ENCODE measurements at regions not wholly inside any gene's neighbourhood (a gene's known extent, or its start where the extent isn't known, plus 50 kb on each side); places are given as distances from the start of the nearest gene placed in this dataset.

DNA sequence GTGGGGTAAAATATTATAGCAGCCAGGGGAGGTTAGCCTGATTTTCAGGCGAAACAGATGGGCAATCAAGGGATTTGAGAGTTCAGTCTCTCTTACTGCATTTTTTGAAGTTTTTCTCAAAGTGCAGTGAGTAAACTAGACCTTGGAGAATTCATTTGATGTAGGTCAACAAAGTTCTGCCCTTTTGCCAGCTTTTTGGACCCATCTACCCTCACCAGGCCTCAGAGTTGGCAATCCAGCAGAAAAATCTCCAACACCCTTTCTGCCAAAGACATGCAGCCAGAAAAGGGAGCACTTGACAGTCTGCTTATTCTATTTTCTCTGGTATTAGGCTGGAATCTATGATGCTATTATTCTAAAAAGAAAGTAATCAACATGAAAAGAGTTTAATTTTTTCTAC is 162.2 kb upstream of the TOM1L1 start:
- Histone ChIP-seq H3K4me3 (ENCODE audit: insufficient read depth, low read depth, low read length) (no peak overlapping the region), H2AFZ (replicated peaks; ENCODE audit: low read length, poor library complexity) (no peak overlapping the region), H3K36me3 (ENCODE audit: control insufficient read depth, insufficient read depth, low read length) (no peaks in the 10 kb centered on the region), H3K23ac (ENCODE audit: low read depth, low read length) (no peak overlapping the region), H3K27ac (ENCODE audit: insufficient read depth, low read length) (no peak overlapping the region), H4K91ac (ENCODE audit: insufficient read depth, low read depth, low read length) (no peak overlapping the region), H2AK9ac (replicated peaks; ENCODE audit: low read depth, low read length, poor library complexity) (no peak overlapping the region), H4K20me1 (ENCODE audit: insufficient read depth, low read length) (no peaks in the 10 kb centered on the region), H3K4me2 (ENCODE audit: low read depth, low read length) (no peak overlapping the region), H3K4ac (ENCODE audit: low read depth, low read length) (no peak overlapping the region), H3K14ac (replicated peaks; ENCODE audit: low read depth, low read length) (no peak overlapping the region), H3K9me3 (ENCODE audit: control insufficient read depth, insufficient read depth, low read length) (peaks cover 4% of the 10 kb centered on the region; the same call in 1 of the 2 replicates), H3K27me3 (ENCODE audit: control insufficient read depth, insufficient read depth, low read length) (no peaks in the 10 kb centered on the region), H4K5ac (ENCODE audit: low read depth, low read length) (no peak overlapping the region), H2AK5ac (ENCODE audit: low read depth, low read length) (no peak overlapping the region), H2BK5ac (ENCODE audit: low read depth, low read length, poor library complexity, severe bottlenecking) (no peak overlapping the region), H2BK20ac (ENCODE audit: low read depth, low read length) (no peak overlapping the region), H3K9me1 (ENCODE audit: insufficient read depth, low read length) (no peaks in the 10 kb centered on the region), H3K4me1 (ENCODE audit: control insufficient read depth, insufficient read depth, low read length) (no peaks in the 10 kb centered on the region), H2BK15ac (ENCODE audit: low read depth, low read length) (no peak overlapping the region), H2BK120ac (ENCODE audit: low read depth, low read length) (no peak overlapping the region), H3K79me1 (ENCODE audit: low read depth in 1 of 2, low read length in 2 of 2) (no peaks in the 10 kb centered on the region), H4K8ac (ENCODE audit: low read depth in 2 of 2, low read length in 2 of 2) (no peak overlapping the region), H3K18ac (ENCODE audit: low read depth, low read length) (no peak overlapping the region), H3K9ac (ENCODE audit: low read depth, low read length) (no peak overlapping the region), H3K56ac (ENCODE audit: extremely low read depth, insufficient read depth, low read length) (no peak overlapping the region)
- BruUV-seq (replicated peaks), result no TSS peak
- WGBS, 2 experiments (ENCODE audit: extremely low coverage in 2 of 2, insufficient read length in 1 of 2), result no CpG with 5 or more reads among the region's 1 CpG
- POLR2A ChIA-PET (ENCODE audit: unreplicated experiment), result no interaction called here
- ATAC-seq (ENCODE audit: low read depth) (no peak), DNase-seq (no peak)
- TF ChIP-seq ELK1 (IDR thresholded peaks at IDR 0.05; ENCODE audit: borderline replicate concordance, low read depth, low read length) (no peak), FOS (IDR thresholded peaks at IDR 0.05; ENCODE audit: low read depth, low read length) (no peak), RFX5 (IDR thresholded peaks at IDR 0.05; ENCODE audit: low read depth, low read length) (no peak), MAFK (IDR thresholded peaks at IDR 0.05; ENCODE audit: low read depth, low read length) (no peak), MXI1 (IDR thresholded peaks at IDR 0.05; ENCODE audit: borderline replicate concordance, low read depth, low read length) (no peak), MAZ (IDR thresholded peaks at IDR 0.05; ENCODE audit: borderline replicate concordance, low read depth, low read length) (no peak), POLR2A (IDR thresholded peaks at IDR 0.05; ENCODE audit: low read depth, low read length) (no peak), CEBPB (IDR thresholded peaks at IDR 0.05; ENCODE audit: low read depth, low read length) (no peak), RAD21 (IDR thresholded peaks at IDR 0.05; ENCODE audit: low read length) (no peak), SMC3 (IDR thresholded peaks at IDR 0.05; ENCODE audit: low read depth, low read length) (no peak), RCOR1 (IDR thresholded peaks at IDR 0.05; ENCODE audit: insufficient replicate concordance, low read length) (no peak), BHLHE40 (IDR thresholded peaks at IDR 0.05; ENCODE audit: low read depth, low read length) (no peak), CHD1 (IDR thresholded peaks at IDR 0.05; ENCODE audit: low read depth, low read length) (no peak), NFE2L2 (IDR thresholded peaks at IDR 0.05; ENCODE audit: low read depth, low read length) (no peak)
- TF ChIP-seq, protein P1, sequence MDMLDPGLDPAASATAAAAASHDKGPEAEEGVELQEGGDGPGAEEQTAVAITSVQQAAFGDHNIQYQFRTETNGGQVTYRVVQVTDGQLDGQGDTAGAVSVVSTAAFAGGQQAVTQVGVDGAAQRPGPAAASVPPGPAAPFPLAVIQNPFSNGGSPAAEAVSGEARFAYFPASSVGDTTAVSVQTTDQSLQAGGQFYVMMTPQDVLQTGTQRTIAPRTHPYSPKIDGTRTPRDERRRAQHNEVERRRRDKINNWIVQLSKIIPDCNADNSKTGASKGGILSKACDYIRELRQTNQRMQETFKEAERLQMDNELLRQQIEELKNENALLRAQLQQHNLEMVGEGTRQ (IDR thresholded peaks at IDR 0.05; ENCODE audit: low read depth, low read length), result no peak
- TF ChIP-seq, protein P2, sequence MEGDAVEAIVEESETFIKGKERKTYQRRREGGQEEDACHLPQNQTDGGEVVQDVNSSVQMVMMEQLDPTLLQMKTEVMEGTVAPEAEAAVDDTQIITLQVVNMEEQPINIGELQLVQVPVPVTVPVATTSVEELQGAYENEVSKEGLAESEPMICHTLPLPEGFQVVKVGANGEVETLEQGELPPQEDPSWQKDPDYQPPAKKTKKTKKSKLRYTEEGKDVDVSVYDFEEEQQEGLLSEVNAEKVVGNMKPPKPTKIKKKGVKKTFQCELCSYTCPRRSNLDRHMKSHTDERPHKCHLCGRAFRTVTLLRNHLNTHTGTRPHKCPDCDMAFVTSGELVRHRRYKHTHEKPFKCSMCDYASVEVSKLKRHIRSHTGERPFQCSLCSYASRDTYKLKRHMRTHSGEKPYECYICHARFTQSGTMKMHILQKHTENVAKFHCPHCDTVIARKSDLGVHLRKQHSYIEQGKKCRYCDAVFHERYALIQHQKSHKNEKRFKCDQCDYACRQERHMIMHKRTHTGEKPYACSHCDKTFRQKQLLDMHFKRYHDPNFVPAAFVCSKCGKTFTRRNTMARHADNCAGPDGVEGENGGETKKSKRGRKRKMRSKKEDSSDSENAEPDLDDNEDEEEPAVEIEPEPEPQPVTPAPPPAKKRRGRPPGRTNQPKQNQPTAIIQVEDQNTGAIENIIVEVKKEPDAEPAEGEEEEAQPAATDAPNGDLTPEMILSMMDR (conservative IDR thresholded peaks at IDR 0.05; ENCODE audit: low read depth, low read length), result no peak
- intact Hi-C loops (cut with micrococcal nuclease), result no loop called here
- in situ Hi-C loops (cut with MboI; ENCODE audit: low sequenced_read_pairs), result no loop called here
- CTCF ChIA-PET, result interaction anchor here (0.6 kb wide), 1 partner anchor 21 kb away, joined by 3 read pairs; no protein-coding TSS in a partner anchor
- dilution Hi-C loops (cut with HindIII; ENCODE audit: low sequenced_read_pairs, unreplicated experiment), result no loop called here

All from IMR-90 (cell line).